ENCODE measurements at regions not wholly inside any gene's neighbourhood (a gene's known extent, or its start where the extent isn't known, plus 50 kb on each side); places are given as distances from the start of the nearest gene placed in this dataset.

GRCh38 chr13:50275392-50276063, 260.3 kb downstream of the KCNRG start:
- TF ChIP-seq CTCF (IDR thresholded peaks at IDR 0.05) (no peak), POLR2A (IDR thresholded peaks at IDR 0.05) (no peak)

Measured in lower leg skin (tissue), 3 donors.